ENCODE measurements at regions not wholly inside any gene's neighbourhood (a gene's known extent, or its start where the extent isn't known, plus 50 kb on each side); places are given as distances from the start of the nearest gene placed in this dataset.
A peak's percentile ranks its signal among the peaks of the same experiment; 100 is the strongest.

DNA sequence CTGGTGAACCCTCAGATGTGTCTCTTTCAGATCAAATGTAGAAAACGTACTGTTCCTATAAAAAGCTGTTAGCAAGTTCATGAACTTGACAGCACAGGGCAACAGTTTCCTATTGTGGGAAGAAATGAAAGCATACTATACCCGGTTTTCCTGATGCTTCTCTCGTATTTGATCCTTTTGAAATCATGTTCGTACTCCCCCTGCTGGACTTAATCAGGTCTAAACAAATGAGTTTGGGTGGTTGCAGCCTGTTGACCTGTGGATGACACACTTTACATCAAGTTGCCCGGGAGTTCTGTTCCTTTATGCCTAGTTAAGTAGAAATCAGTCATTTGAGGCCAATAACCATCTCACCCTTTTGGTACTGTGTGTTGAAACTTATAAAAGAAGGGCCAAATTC is 1992.3 kb downstream of the MAT2B start:
- Histone ChIP-seq H3K27me3 (replicated peaks in 1 of 7) (no peaks in the 10 kb centered on the region), H3K27ac (no peak overlapping the region), H3K36me3 (no peaks in the 10 kb centered on the region), H3K9me3 (no peaks in the 10 kb centered on the region), H3K4me3 (no peak overlapping the region), H3K4me1 (no peaks in the 10 kb centered on the region)
- no peak for DNase-seq
- TF ChIP-seq, protein P1, sequence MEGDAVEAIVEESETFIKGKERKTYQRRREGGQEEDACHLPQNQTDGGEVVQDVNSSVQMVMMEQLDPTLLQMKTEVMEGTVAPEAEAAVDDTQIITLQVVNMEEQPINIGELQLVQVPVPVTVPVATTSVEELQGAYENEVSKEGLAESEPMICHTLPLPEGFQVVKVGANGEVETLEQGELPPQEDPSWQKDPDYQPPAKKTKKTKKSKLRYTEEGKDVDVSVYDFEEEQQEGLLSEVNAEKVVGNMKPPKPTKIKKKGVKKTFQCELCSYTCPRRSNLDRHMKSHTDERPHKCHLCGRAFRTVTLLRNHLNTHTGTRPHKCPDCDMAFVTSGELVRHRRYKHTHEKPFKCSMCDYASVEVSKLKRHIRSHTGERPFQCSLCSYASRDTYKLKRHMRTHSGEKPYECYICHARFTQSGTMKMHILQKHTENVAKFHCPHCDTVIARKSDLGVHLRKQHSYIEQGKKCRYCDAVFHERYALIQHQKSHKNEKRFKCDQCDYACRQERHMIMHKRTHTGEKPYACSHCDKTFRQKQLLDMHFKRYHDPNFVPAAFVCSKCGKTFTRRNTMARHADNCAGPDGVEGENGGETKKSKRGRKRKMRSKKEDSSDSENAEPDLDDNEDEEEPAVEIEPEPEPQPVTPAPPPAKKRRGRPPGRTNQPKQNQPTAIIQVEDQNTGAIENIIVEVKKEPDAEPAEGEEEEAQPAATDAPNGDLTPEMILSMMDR (IDR thresholded peaks at IDR 0.05 in 8 of 11, conservative IDR thresholded peaks at IDR 0.05 in 3 of 11): no peak
- TF ChIP-seq POLR2AphosphoS5 (IDR thresholded peaks at IDR 0.05): no peak
- TF ChIP-seq POLR2A (IDR thresholded peaks at IDR 0.05): no peak
- intact Hi-C loops (cut with DNase I; ENCODE audit: low total_unique reads): no loop called here
- WGBS, 5 donors: 24 to 46% (median 33%) methylated on average over 5 of the region's 5 CpGs

DNA sequence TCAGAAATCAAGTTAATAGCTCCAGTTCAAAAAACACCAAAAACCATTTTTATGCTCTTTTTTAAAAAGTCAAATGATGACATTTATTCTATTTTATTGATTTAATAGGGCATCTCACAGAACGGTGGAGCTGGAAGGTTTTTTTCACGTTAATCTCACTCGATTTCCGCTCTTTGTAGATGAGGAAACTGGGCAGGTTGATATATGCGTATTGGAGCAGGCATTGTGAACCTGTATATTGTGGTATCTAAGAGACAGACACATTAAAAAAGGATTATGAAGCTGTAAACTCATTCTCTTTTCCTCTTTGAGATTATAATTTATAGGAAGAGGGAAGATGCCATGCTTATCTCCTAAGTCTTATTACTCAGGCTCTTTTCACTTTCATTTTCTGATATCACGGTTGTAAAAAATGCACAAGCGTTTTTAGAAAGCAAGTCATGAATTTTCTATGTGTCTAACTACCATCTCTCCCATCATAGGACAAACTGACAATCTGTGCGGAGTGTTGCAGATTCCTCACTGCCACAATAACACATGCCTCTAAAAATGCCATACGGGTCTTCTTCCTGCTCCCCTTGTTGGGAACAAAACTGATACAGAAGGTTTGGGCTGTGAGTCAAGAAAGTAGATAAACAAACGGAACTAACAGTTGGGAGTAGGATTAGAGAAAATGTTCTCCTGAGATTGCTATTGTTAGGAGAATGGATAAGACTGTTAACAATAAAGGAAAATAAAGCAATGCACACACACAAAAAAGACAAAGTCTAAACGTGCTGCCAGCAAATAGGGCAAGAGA is 1997.7 kb downstream of the MAT2B start:
- WGBS, 5 donors: 73 to 86% (median 81%) methylated on average over 11 of the region's 11 CpGs
- intact Hi-C loops (cut with DNase I; ENCODE audit: low total_unique reads): no loop called here
- Histone ChIP-seq H3K36me3 (no peaks in the 10 kb centered on the region), H3K9me3 (peaks cover 0 to 17% (median 16%) of the 10 kb centered on the region in 8 donors), H3K4me1 (no peaks in the 10 kb centered on the region), H3K27me3 (replicated peaks in 1 of 7) (no peaks in the 10 kb centered on the region), H3K4me3 (peak overlapping the region in 1 of 8 donors; percentile 4), H3K27ac (no peak overlapping the region)
- DNase-seq: no peak
- TF ChIP-seq POLR2AphosphoS5 (IDR thresholded peaks at IDR 0.05): no peak
- TF ChIP-seq, protein P1 (IDR thresholded peaks at IDR 0.05 in 8 of 11, conservative IDR thresholded peaks at IDR 0.05 in 3 of 11): no peak
- no peak for TF ChIP-seq POLR2A (IDR thresholded peaks at IDR 0.05)

- Histone ChIP-seq H3K36me3 (no peaks in the 10 kb centered on the region), H3K4me1 (no peaks in the 10 kb centered on the region), H3K9me3 (peaks cover 0 to 32% (median 23%) of the 10 kb centered on the region in 8 donors), H3K4me3 (no peak overlapping the region), H3K27ac (no peak overlapping the region), H3K27me3 (replicated peaks in 1 of 7) (no peaks in the 10 kb centered on the region)
- intact Hi-C loops (cut with DNase I; ENCODE audit: low total_unique reads): no loop called here
- 42 to 71% (median 63%) methylated on average over 1 of the region's 1 CpG for WGBS, 5 donors
- no peak for DNase-seq
- TF ChIP-seq POLR2AphosphoS5 (IDR thresholded peaks at IDR 0.05): no peak
- TF ChIP-seq, protein P1 (IDR thresholded peaks at IDR 0.05 in 8 of 11, conservative IDR thresholded peaks at IDR 0.05 in 3 of 11): no peak
- TF ChIP-seq POLR2A (IDR thresholded peaks at IDR 0.05): no peak
Observed at GRCh38 chr5:165504674-165505073, 1999.3 kb downstream of the MAT2B start.

GRCh38 chr5:165508286-165508685 is 2002.9 kb downstream of the MAT2B start:
- Histone ChIP-seq H3K27me3 (replicated peaks in 1 of 7) (no peaks in the 10 kb centered on the region), H3K4me1 (no peaks in the 10 kb centered on the region), H3K4me3 (no peak overlapping the region), H3K9me3 (peaks cover 0 to 33% (median 23%) of the 10 kb centered on the region in 8 donors), H3K36me3 (no peaks in the 10 kb centered on the region), H3K27ac (no peak overlapping the region)
- DNase-seq: no peak
- intact Hi-C loops (cut with DNase I; ENCODE audit: low total_unique reads): no loop called here
- no peak for TF ChIP-seq POLR2A (IDR thresholded peaks at IDR 0.05)
- no peak for TF ChIP-seq POLR2AphosphoS5 (IDR thresholded peaks at IDR 0.05)
- TF ChIP-seq, protein P1 (IDR thresholded peaks at IDR 0.05 in 8 of 11, conservative IDR thresholded peaks at IDR 0.05 in 3 of 11): no peak
- 76 to 93% (median 89%) methylated on average over 1 of the region's 1 CpG for WGBS, 5 donors
